ENCODE measurements at regions not wholly inside any gene's neighbourhood (a gene's known extent, or its start where the extent isn't known, plus 50 kb on each side); places are given as distances from the start of the nearest gene placed in this dataset.

- Histone ChIP-seq H3K9ac (ENCODE audit: low read length) (no peak overlapping the region), H3K4me2 (ENCODE audit: low read length) (no peak overlapping the region), H2AFZ (ENCODE audit: insufficient read depth, low read length, poor library complexity) (no peak overlapping the region), H3K4me1 (ENCODE audit: control insufficient read depth in 1 of 2, insufficient read depth in 2 of 2, low read length in 2 of 2) (no peaks in the 10 kb centered on the region), H3K18ac (ENCODE audit: low read length) (no peak overlapping the region), H3K4me3 (ENCODE audit: low read depth, low read length) (no peak overlapping the region), H3K79me2 (ENCODE audit: control insufficient read depth, insufficient read depth, low read length, poor library complexity) (no peaks in the 10 kb centered on the region), H2BK12ac (ENCODE audit: low read length) (no peak overlapping the region), H3K27me3 (ENCODE audit: insufficient read depth, low read length) (no peaks in the 10 kb centered on the region), H2AK5ac (ENCODE audit: low read length) (no peak overlapping the region), H3K36me3 (ENCODE audit: control insufficient read depth in 1 of 2, insufficient read depth in 2 of 2, low read length in 2 of 2) (no peaks in the 10 kb centered on the region), H2BK120ac (ENCODE audit: insufficient read depth, low read length, poor library complexity) (no peak overlapping the region), H4K91ac (ENCODE audit: low read depth, low read length) (no peak overlapping the region), H3K79me1 (ENCODE audit: low read length) (no peaks in the 10 kb centered on the region), H3K14ac (ENCODE audit: low read length) (no peak overlapping the region), H4K8ac (ENCODE audit: low read depth, low read length) (no peak overlapping the region), H3K23ac (ENCODE audit: low read length) (no peak overlapping the region), H3K9me3 (ENCODE audit: insufficient read depth, low read depth, low read length) (no peaks in the 10 kb centered on the region), H3K4ac (ENCODE audit: low read depth, low read length) (no peak overlapping the region), H2BK5ac (ENCODE audit: low read depth, low read length, poor library complexity) (no peak overlapping the region), H3K27ac (ENCODE audit: low read depth, low read length) (no peak overlapping the region), H4K12ac (ENCODE audit: low read depth, low read length) (no peak overlapping the region)
- WGBS (ENCODE audit: extremely low coverage, insufficient coverage, insufficient read length), result no CpG with 5 or more reads among the region's 3 CpGs
- no peak for DNase-seq
Measured at GRCh38 chr18:60100778-60101177, 201.0 kb downstream of the PMAIP1 start.

- Histone ChIP-seq H3K9me3 (ENCODE audit: insufficient read depth, low read depth, low read length) (no peaks in the 10 kb centered on the region), H3K36me3 (ENCODE audit: control insufficient read depth in 1 of 2, insufficient read depth in 2 of 2, low read length in 2 of 2) (no peaks in the 10 kb centered on the region), H3K9ac (ENCODE audit: low read length) (no peak overlapping the region), H3K27me3 (ENCODE audit: insufficient read depth, low read length) (no peaks in the 10 kb centered on the region), H2AK5ac (ENCODE audit: low read length) (no peak overlapping the region), H3K14ac (ENCODE audit: low read length) (no peak overlapping the region), H2AFZ (ENCODE audit: insufficient read depth, low read length, poor library complexity) (no peak overlapping the region), H3K18ac (ENCODE audit: low read length) (no peak overlapping the region), H2BK12ac (ENCODE audit: low read length) (no peak overlapping the region), H4K91ac (ENCODE audit: low read depth, low read length) (no peak overlapping the region), H4K12ac (ENCODE audit: low read depth, low read length) (no peak overlapping the region), H3K79me1 (ENCODE audit: low read length) (no peaks in the 10 kb centered on the region), H3K4me2 (ENCODE audit: low read length) (no peak overlapping the region), H4K8ac (ENCODE audit: low read depth, low read length) (no peak overlapping the region), H3K23ac (ENCODE audit: low read length) (no peak overlapping the region), H3K4ac (ENCODE audit: low read depth, low read length) (no peak overlapping the region), H3K27ac (ENCODE audit: low read depth, low read length) (no peak overlapping the region), H2BK5ac (ENCODE audit: low read depth, low read length, poor library complexity) (no peak overlapping the region), H3K79me2 (ENCODE audit: control insufficient read depth, insufficient read depth, low read length, poor library complexity) (no peaks in the 10 kb centered on the region), H2BK120ac (ENCODE audit: insufficient read depth, low read length, poor library complexity) (no peak overlapping the region), H3K4me3 (ENCODE audit: low read depth, low read length) (no peak overlapping the region), H3K4me1 (ENCODE audit: control insufficient read depth in 1 of 2, insufficient read depth in 2 of 2, low read length in 2 of 2) (no peaks in the 10 kb centered on the region)
- no CpG with 5 or more reads among the region's 2 CpGs for WGBS (ENCODE audit: extremely low coverage, insufficient coverage, insufficient read length)
- DNase-seq, result no peak
Measured at GRCh38 chr18:60099709-60100108, 199.9 kb downstream of the PMAIP1 start.

- no peak overlapping the region for H2AFZ ChIP-seq (ENCODE audit: insufficient read depth, low read length, poor library complexity)
- no peak overlapping the region for H3K27ac ChIP-seq (ENCODE audit: low read depth, low read length)
- H4K91ac ChIP-seq (ENCODE audit: low read depth, low read length), result no peak overlapping the region
- H3K27me3 ChIP-seq (ENCODE audit: insufficient read depth, low read length), result no peaks in the 10 kb centered on the region
- H3K79me1 ChIP-seq (ENCODE audit: low read length), result no peaks in the 10 kb centered on the region
- no peaks in the 10 kb centered on the region for H3K36me3 ChIP-seq (ENCODE audit: control insufficient read depth in 1 of 2, insufficient read depth in 2 of 2, low read length in 2 of 2)
- H3K4ac ChIP-seq (ENCODE audit: low read depth, low read length), result no peak overlapping the region
- no peak overlapping the region for H2AK5ac ChIP-seq (ENCODE audit: low read length)
- H4K8ac ChIP-seq (ENCODE audit: low read depth, low read length), result no peak overlapping the region
- no peak overlapping the region for H3K14ac ChIP-seq (ENCODE audit: low read length)
- WGBS (ENCODE audit: extremely low coverage, insufficient coverage, insufficient read length), result no CpG with 5 or more reads among the region's 1 CpG
- no peak overlapping the region for H3K9ac ChIP-seq (ENCODE audit: low read length)
- H3K4me1 ChIP-seq (ENCODE audit: control insufficient read depth in 1 of 2, insufficient read depth in 2 of 2, low read length in 2 of 2), result no peaks in the 10 kb centered on the region
- H3K18ac ChIP-seq (ENCODE audit: low read length), result no peak overlapping the region
- H3K9me3 ChIP-seq (ENCODE audit: insufficient read depth, low read depth, low read length), result no peaks in the 10 kb centered on the region
- no peak overlapping the region for H2BK5ac ChIP-seq (ENCODE audit: low read depth, low read length, poor library complexity)
- no peak overlapping the region for H3K4me2 ChIP-seq (ENCODE audit: low read length)
- H3K23ac ChIP-seq (ENCODE audit: low read length), result no peak overlapping the region
- no peak for DNase-seq
- H4K12ac ChIP-seq (ENCODE audit: low read depth, low read length), result no peak overlapping the region
- no peaks in the 10 kb centered on the region for H3K79me2 ChIP-seq (ENCODE audit: control insufficient read depth, insufficient read depth, low read length, poor library complexity)
- no peak overlapping the region for H3K4me3 ChIP-seq (ENCODE audit: low read depth, low read length)
- H2BK120ac ChIP-seq (ENCODE audit: insufficient read depth, low read length, poor library complexity), result no peak overlapping the region
- H2BK12ac ChIP-seq (ENCODE audit: low read length), result no peak overlapping the region
Measured at GRCh38 chr18:60096428-60096827, 196.6 kb downstream of the PMAIP1 start.

- Histone ChIP-seq H2BK5ac (ENCODE audit: low read depth, low read length, poor library complexity) (no peak overlapping the region), H3K9ac (ENCODE audit: low read length) (no peak overlapping the region), H3K14ac (ENCODE audit: low read length) (no peak overlapping the region), H4K8ac (ENCODE audit: low read depth, low read length) (no peak overlapping the region), H3K9me3 (ENCODE audit: insufficient read depth, low read depth, low read length) (no peaks in the 10 kb centered on the region), H4K91ac (ENCODE audit: low read depth, low read length) (no peak overlapping the region), H3K27me3 (ENCODE audit: insufficient read depth, low read length) (no peaks in the 10 kb centered on the region), H2BK120ac (ENCODE audit: insufficient read depth, low read length, poor library complexity) (no peak overlapping the region), H3K23ac (ENCODE audit: low read length) (no peak overlapping the region), H3K18ac (ENCODE audit: low read length) (no peak overlapping the region), H3K79me2 (ENCODE audit: control insufficient read depth, insufficient read depth, low read length, poor library complexity) (no peaks in the 10 kb centered on the region), H3K4me1 (ENCODE audit: control insufficient read depth in 1 of 2, insufficient read depth in 2 of 2, low read length in 2 of 2) (no peaks in the 10 kb centered on the region), H2BK12ac (ENCODE audit: low read length) (no peak overlapping the region), H3K79me1 (ENCODE audit: low read length) (no peaks in the 10 kb centered on the region), H2AFZ (ENCODE audit: insufficient read depth, low read length, poor library complexity) (no peak overlapping the region), H3K4me2 (ENCODE audit: low read length) (no peak overlapping the region), H3K4me3 (ENCODE audit: low read depth, low read length) (no peak overlapping the region), H2AK5ac (ENCODE audit: low read length) (no peak overlapping the region), H3K4ac (ENCODE audit: low read depth, low read length) (no peak overlapping the region), H3K36me3 (ENCODE audit: control insufficient read depth in 1 of 2, insufficient read depth in 2 of 2, low read length in 2 of 2) (no peaks in the 10 kb centered on the region), H3K27ac (ENCODE audit: low read depth, low read length) (no peak overlapping the region), H4K12ac (ENCODE audit: low read depth, low read length) (no peak overlapping the region)
- DNase-seq, result peak in 1 of 2 donors; percentile 4
Measured at GRCh38 chr18:60092073-60092472, 192.3 kb downstream of the PMAIP1 start.

Measured in trophoblast cell (in vitro differentiated cells and primary cell).